ENCODE measurements at regions not wholly inside any gene's neighbourhood (a gene's known extent, or its start where the extent isn't known, plus 50 kb on each side); places are given as distances from the start of the nearest gene placed in this dataset.
A peak's percentile ranks its signal among the peaks of the same experiment; 100 is the strongest.

GRCh38 chr5:166018716-166019115 lies 2272.7 kb upstream of the WWC1 start (continued):
- TF ChIP-seq HNF4G (IDR thresholded peaks at IDR 0.05; ENCODE audit: borderline replicate concordance, low read depth, low read length): no peak
- no peak for TF ChIP-seq HNF4G (CRISPR knock-in tag; IDR thresholded peaks at IDR 0.05; ENCODE audit: borderline replicate concordance, low read depth)
- no peak for TF ChIP-seq TBL1XR1 (IDR thresholded peaks at IDR 0.05; ENCODE audit: borderline replicate concordance, low read length, partially characterized antibody)
- no peak for TF ChIP-seq ZNF101 (CRISPR knock-in tag; IDR thresholded peaks at IDR 0.05; ENCODE audit: borderline replicate concordance, low read depth)
- no peak for TF ChIP-seq AHR (CRISPR knock-in tag; IDR thresholded peaks at IDR 0.05)

- DNase-seq (ENCODE audit: low spot score) (no peak), ATAC-seq (no peak), FAIRE-seq (no peak)
- Histone ChIP-seq H2AFZ (ENCODE audit: low read length) (no peak overlapping the region), H3K9me3 (ENCODE audit: low read length) (peaks cover 91% of the 10 kb centered on the region), H3K9ac (ENCODE audit: insufficient read depth, low read depth, low read length) (no peak overlapping the region), H3K4me3 (replicated peaks in 1 of 3; ENCODE audit: insufficient read depth in 1 of 3, low read depth in 2 of 3, low read length in 3 of 3) (no peak overlapping the region), H4K20me1 (ENCODE audit: insufficient read depth, low read length) (no peaks in the 10 kb centered on the region), H3K36me3 (replicated peaks in 1 of 2; ENCODE audit: control insufficient read depth in 1 of 2, insufficient read depth in 2 of 2, low read length in 2 of 2) (no peaks in the 10 kb centered on the region), H3K4me1 (ENCODE audit: insufficient read depth, low read length) (no peaks in the 10 kb centered on the region), H3K4me2 (ENCODE audit: low read depth, low read length) (no peak overlapping the region), H3K79me2 (ENCODE audit: insufficient read depth, low read length) (no peaks in the 10 kb centered on the region), H3K27me3 (ENCODE audit: control insufficient read depth in 1 of 2, insufficient read depth in 2 of 2, low read length in 2 of 2) (no peaks in the 10 kb centered on the region), H3K27ac (ENCODE audit: extremely low read length, insufficient read depth, low read length) (no peak overlapping the region)
- ChIA-PET CTCF (ENCODE audit: low intra/inter-chr PET ratio, low total read pairs) (no interaction called here), POLR2A (no interaction called here)
- in situ Hi-C loops (cut with HindIII; ENCODE audit: extremely low pct_ligation_motif_present, low pct_unique_long_range_greater_than_20kb): no loop called here
- intact Hi-C loops (cut with micrococcal nuclease; ENCODE audit: unreplicated experiment): no loop called here
- no TSS peak for BruUV-seq (replicated peaks)
- TF ChIP-seq RARG (CRISPR knock-in tag; IDR thresholded peaks at IDR 0.05; ENCODE audit: low read depth) (no peak), MAFF (IDR thresholded peaks at IDR 0.05; ENCODE audit: low read depth, low read length) (peak; percentile 59), MAFK (conservative IDR thresholded peaks at IDR 0.05 in 1 of 2, IDR thresholded peaks at IDR 0.05 in 1 of 2; ENCODE audit: low read length in 2 of 2) (peak in 1 of 2 experiments; percentile 65; a peak in 2 of 4 replicates)
Observed at GRCh38 chr5:166022065-166022464, 2269.4 kb upstream of the WWC1 start.

GRCh38 chr5:166024970-166025369 lies 2266.5 kb upstream of the WWC1 start:
- intact Hi-C loops (cut with micrococcal nuclease; ENCODE audit: unreplicated experiment): no loop called here
- no peaks in the 10 kb centered on the region for H3K36me3 ChIP-seq (replicated peaks in 1 of 2; ENCODE audit: control insufficient read depth in 1 of 2, insufficient read depth in 2 of 2, low read length in 2 of 2)
- H4K20me1 ChIP-seq (ENCODE audit: insufficient read depth, low read length): no peaks in the 10 kb centered on the region
- in situ Hi-C loops (cut with HindIII; ENCODE audit: extremely low pct_ligation_motif_present, low pct_unique_long_range_greater_than_20kb): no loop called here
- H2AFZ ChIP-seq (ENCODE audit: low read length): no peak overlapping the region
- BruUV-seq (replicated peaks): no TSS peak
- no peak overlapping the region for H3K4me2 ChIP-seq (ENCODE audit: low read depth, low read length)
- H3K79me2 ChIP-seq (ENCODE audit: insufficient read depth, low read length): no peaks in the 10 kb centered on the region
- ATAC-seq (no peak), FAIRE-seq (no peak), DNase-seq (ENCODE audit: low spot score) (no peak)
- H3K27me3 ChIP-seq (ENCODE audit: control insufficient read depth in 1 of 2, insufficient read depth in 2 of 2, low read length in 2 of 2): no peaks in the 10 kb centered on the region
- ChIA-PET POLR2A (no interaction called here), CTCF (ENCODE audit: low intra/inter-chr PET ratio, low total read pairs) (no interaction called here)
- no peaks in the 10 kb centered on the region for H3K4me1 ChIP-seq (ENCODE audit: insufficient read depth, low read length)
- H3K27ac ChIP-seq (ENCODE audit: extremely low read length, insufficient read depth, low read length): no peak overlapping the region
- no peak overlapping the region for H3K9ac ChIP-seq (ENCODE audit: insufficient read depth, low read depth, low read length)
- no peak overlapping the region for H3K4me3 ChIP-seq (replicated peaks in 1 of 3; ENCODE audit: insufficient read depth in 1 of 3, low read depth in 2 of 3, low read length in 3 of 3)
- peaks cover 95% of the 10 kb centered on the region for H3K9me3 ChIP-seq (ENCODE audit: low read length)
- TF ChIP-seq HNF4G (IDR thresholded peaks at IDR 0.05; ENCODE audit: borderline replicate concordance, low read depth, low read length): no peak
- TF ChIP-seq HNF4G (CRISPR knock-in tag; IDR thresholded peaks at IDR 0.05; ENCODE audit: borderline replicate concordance, low read depth): no peak
- no peak for TF ChIP-seq MEF2D (CRISPR knock-in tag; IDR thresholded peaks at IDR 0.05)
- no peak for TF ChIP-seq YY1 (IDR thresholded peaks at IDR 0.05; ENCODE audit: insufficient read depth, insufficient replicate concordance, low read depth, low read length)
- TF ChIP-seq GLI4 (CRISPR knock-in tag; IDR thresholded peaks at IDR 0.05; ENCODE audit: borderline replicate concordance): no peak
- no peak for TF ChIP-seq PHF20 (CRISPR knock-in tag; IDR thresholded peaks at IDR 0.05)
- TF ChIP-seq, protein P1, sequence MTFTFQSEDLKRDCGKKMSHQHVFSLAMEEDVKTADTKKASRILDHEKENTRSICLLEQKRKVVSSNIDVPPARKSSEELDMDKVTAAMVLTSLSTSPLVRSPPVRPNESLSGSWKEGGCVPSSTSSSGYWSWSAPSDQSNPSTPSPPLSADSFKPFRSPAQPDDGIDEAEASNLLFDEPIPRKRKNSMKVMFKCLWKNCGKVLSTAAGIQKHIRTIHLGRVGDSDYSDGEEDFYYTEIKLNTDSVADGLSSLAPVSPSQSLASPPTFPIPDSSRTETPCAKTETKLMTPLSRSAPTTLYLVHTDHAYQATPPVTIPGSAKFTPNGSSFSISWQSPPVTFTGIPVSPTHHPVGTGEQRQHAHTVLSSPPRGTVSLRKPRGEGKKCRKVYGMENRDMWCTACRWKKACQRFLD (CRISPR knock-in tag; IDR thresholded peaks at IDR 0.05; ENCODE audit: borderline replicate concordance): no peak
- no peak for TF ChIP-seq EP300 (IDR thresholded peaks at IDR 0.05; ENCODE audit: low read depth in 2 of 2, low read length in 2 of 2)
- no peak for TF ChIP-seq EP300 (CRISPR knock-in tag; IDR thresholded peaks at IDR 0.05; ENCODE audit: borderline replicate concordance)
- no peak for TF ChIP-seq GZF1 (CRISPR knock-in tag; IDR thresholded peaks at IDR 0.05)
- no peak for TF ChIP-seq ATF1 (CRISPR knock-in tag; IDR thresholded peaks at IDR 0.05)
- TF ChIP-seq SMAD1 (CRISPR knock-in tag; IDR thresholded peaks at IDR 0.05; ENCODE audit: borderline replicate concordance, low read depth): no peak
- TF ChIP-seq ZNF850 (CRISPR knock-in tag; conservative IDR thresholded peaks at IDR 0.05): no peak
